HG03457 (cell line): ENCODE measurements at regions not wholly inside any gene's neighbourhood (a gene's known extent, or its start where the extent isn't known, plus 50 kb on each side); places are given as distances from the start of the nearest gene placed in this dataset.
"Not testable (repeated sequence)": the region's sequence is repeated elsewhere in the genome, so short reads cannot be mapped to it uniquely, and the experiment has no call there.

Experiments used
- ATAC-seq: cut with Tn5 transposase; IDR thresholded peaks from one replicate; pipeline ENCODE4 v1.9.1; 2021; ENCODE audit warnings: moderate number of reproducible peaks; ENCODE audit not compliant: unreplicated experiment

GRCh38 chr6:126726454-126726853, 386.5 kb downstream of the CENPW start:
- not testable (repeated sequence) for ATAC-seq

GRCh38 chr6:126738146-126738545, 380.3 kb upstream of the RSPO3 start:
- ATAC-seq = no peak

GRCh38 chr6:126738641-126739040, 379.8 kb upstream of the RSPO3 start:
- no peak for ATAC-seq

GRCh38 chr6:126743076-126743475, 375.4 kb upstream of the RSPO3 start:
- no peak for ATAC-seq

- no peak for ATAC-seq
Observed at GRCh38 chr6:126747728-126748540, 370.5 kb upstream of the RSPO3 start.

GRCh38 chr6:126753606-126754005, 364.9 kb upstream of the RSPO3 start:
- ATAC-seq = no peak

- no peak for ATAC-seq
Observed at GRCh38 chr6:126761854-126762253, 356.6 kb upstream of the RSPO3 start.

- no peak for ATAC-seq
Observed at GRCh38 chr6:126764104-126764503, 354.4 kb upstream of the RSPO3 start.

- ATAC-seq = no peak
Observed at GRCh38 chr6:126764671-126765070, 353.8 kb upstream of the RSPO3 start.

- no peak for ATAC-seq
Observed at GRCh38 chr6:126766820-126767219, 351.7 kb upstream of the RSPO3 start.

- no peak for ATAC-seq
Observed at GRCh38 chr6:126767711-126768110, 350.8 kb upstream of the RSPO3 start.

- no peak for ATAC-seq
Observed at GRCh38 chr6:126770176-126770575, 348.3 kb upstream of the RSPO3 start.

- ATAC-seq = no peak
Observed at GRCh38 chr6:126773112-126773805, 345.2 kb upstream of the RSPO3 start.

GRCh38 chr6:126779331-126779730, 339.1 kb upstream of the RSPO3 start:
- ATAC-seq = no peak

- no peak for ATAC-seq
Observed at GRCh38 chr6:126781582-126781981, 336.9 kb upstream of the RSPO3 start.

GRCh38 chr6:126784161-126784790, 334.2 kb upstream of the RSPO3 start:
- ATAC-seq = no peak

GRCh38 chr6:126786262-126786661, 332.2 kb upstream of the RSPO3 start:
- no peak for ATAC-seq

- ATAC-seq = no peak
Observed at GRCh38 chr6:126787635-126788034, 330.8 kb upstream of the RSPO3 start.

GRCh38 chr6:126788861-126789365, 329.6 kb upstream of the RSPO3 start:
- no peak for ATAC-seq

GRCh38 chr6:126792340-126793085, 326.0 kb upstream of the RSPO3 start:
- no peak for ATAC-seq

GRCh38 chr6:126795161-126795560, 323.3 kb upstream of the RSPO3 start:
- no peak for ATAC-seq
